Keratinocyte (primary cell): ENCODE measurements at regions not wholly inside any gene's neighbourhood (a gene's known extent, or its start where the extent isn't known, plus 50 kb on each side); places are given as distances from the start of the nearest gene placed in this dataset.

Experiments
- EZH2 ChIP-seq: IDR thresholded peaks from one replicate; pipeline ENCODE4 v1.6.1; 2012; ENCODE audit warnings: inconsistent platforms, mild to moderate bottlenecking, low read length, moderate library complexity
- TF ChIP-seq, protein P1 (sequence below), 3 experiments: IDR thresholded peaks in 1 of 3; conservative IDR thresholded peaks in 1 of 3; optimal IDR thresholded peaks in 1 of 3; 2 replicates in 2 of 3; 3 replicates in 1 of 3; pipeline versions ENCODE3 to v1.5.1; 2011; ENCODE audit warnings: low read length in 3 of 3, mild to moderate bottlenecking in 3 of 3, moderate library complexity in 2 of 3, control low read depth in 1 of 3, inconsistent platforms in 1 of 3; ENCODE audit not compliant: insufficient read depth in 2 of 3; ENCODE audit errors: extremely low read depth in 1 of 3

DNA sequence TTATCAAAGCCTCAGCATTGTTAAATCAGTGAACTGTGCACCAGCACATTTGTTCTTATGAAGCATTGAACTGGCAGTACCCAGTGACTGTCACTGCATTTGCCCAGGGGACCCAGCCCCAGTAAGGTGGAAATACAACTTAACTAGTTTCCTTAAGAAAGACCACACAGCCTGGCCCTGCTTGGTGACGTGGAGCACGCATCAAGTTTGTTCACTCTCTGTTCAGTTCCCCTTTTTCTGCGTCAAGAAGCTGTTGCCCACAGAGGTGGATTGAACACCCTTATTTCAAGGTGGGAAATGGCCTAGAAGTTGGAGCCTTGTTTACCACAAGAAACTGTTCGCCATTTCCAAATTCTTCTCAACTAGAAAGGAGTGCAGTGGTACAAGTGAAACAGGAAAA is 69.9 kb upstream of the AGBL1 start:
- TF ChIP-seq, protein P1, sequence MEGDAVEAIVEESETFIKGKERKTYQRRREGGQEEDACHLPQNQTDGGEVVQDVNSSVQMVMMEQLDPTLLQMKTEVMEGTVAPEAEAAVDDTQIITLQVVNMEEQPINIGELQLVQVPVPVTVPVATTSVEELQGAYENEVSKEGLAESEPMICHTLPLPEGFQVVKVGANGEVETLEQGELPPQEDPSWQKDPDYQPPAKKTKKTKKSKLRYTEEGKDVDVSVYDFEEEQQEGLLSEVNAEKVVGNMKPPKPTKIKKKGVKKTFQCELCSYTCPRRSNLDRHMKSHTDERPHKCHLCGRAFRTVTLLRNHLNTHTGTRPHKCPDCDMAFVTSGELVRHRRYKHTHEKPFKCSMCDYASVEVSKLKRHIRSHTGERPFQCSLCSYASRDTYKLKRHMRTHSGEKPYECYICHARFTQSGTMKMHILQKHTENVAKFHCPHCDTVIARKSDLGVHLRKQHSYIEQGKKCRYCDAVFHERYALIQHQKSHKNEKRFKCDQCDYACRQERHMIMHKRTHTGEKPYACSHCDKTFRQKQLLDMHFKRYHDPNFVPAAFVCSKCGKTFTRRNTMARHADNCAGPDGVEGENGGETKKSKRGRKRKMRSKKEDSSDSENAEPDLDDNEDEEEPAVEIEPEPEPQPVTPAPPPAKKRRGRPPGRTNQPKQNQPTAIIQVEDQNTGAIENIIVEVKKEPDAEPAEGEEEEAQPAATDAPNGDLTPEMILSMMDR (optimal IDR thresholded peaks at IDR 0.05 in 1 of 3, IDR thresholded peaks at IDR 0.05 in 1 of 3, conservative IDR thresholded peaks at IDR 0.05 in 1 of 3; ENCODE audit: extremely low read depth in 1 of 3, insufficient read depth in 2 of 3, low read length in 3 of 3): no peak
- TF ChIP-seq EZH2: no peak
